Sigmoid colon (tissue), 4 donors: ENCODE measurements at regions not wholly inside any gene's neighbourhood (a gene's known extent, or its start where the extent isn't known, plus 50 kb on each side); places are given as distances from the start of the nearest gene placed in this dataset.

Experiments used
- CTCF ChIP-seq, 4 experiments: fragments of 450-650 bp in 3 of 4; fragments of 200-600 bp in 1 of 4; IDR thresholded peaks; one replicate each; pipeline ENCODE4 v1.5.1; 2016 to 2019; ENCODE audit warnings: antibody characterized with exemption in 4 of 4, mild to moderate bottlenecking in 3 of 4, moderate library complexity in 2 of 4
- EP300 ChIP-seq, 4 donors: sonication (generic); formaldehyde crosslinking; IDR thresholded peaks; one replicate each; pipeline ENCODE4 v1.6.1; 2017; ENCODE audit warnings: antibody characterized with exemption in 4 of 4
- POLR2A ChIP-seq, 2 donors: fragments of 450-650 bp; IDR thresholded peaks; one replicate each; pipeline ENCODE4 v1.6.1; 2016; ENCODE audit warnings: antibody characterized with exemption in 2 of 2, mild to moderate bottlenecking in 2 of 2, moderate library complexity in 2 of 2
- POLR2AphosphoS5 ChIP-seq, 4 donors: sonication (generic); formaldehyde crosslinking; IDR thresholded peaks; one replicate each; pipeline ENCODE4 v1.6.1; 2017; ENCODE audit warnings: antibody characterized with exemption in 4 of 4

DNA sequence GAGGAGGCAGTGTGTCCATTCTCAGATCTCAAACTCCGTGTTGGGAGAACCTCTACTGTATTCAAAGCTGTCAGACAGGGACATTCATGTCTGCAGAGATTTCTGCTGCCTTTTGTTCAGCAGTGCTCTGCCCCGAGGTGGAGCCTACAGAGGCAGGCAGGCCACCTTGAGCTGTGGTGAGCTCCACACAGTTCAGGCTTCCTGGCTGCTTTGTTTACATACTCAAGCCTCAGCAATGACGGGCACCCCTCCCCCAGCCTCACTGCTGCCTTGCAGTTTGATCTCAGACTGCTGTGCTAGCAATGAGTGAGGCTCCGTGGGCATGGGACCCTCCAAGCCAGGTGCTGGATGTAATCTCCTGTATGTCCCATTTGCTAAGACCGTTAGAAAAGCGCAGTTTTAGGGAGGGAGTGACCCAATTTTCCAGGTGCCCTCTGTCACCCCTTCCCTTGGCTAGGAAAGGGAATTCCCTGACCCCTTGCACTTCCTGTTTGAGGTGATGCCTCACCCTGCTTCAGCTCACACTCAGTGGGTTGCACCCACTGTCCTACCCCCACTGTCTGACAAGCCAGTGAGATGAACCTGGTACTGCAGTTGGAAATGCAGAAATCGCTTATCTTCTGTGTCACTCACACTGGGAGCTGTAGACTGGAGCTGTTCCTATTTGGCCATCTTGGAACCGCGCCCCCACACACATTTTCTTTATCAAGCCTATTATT is 458.9 kb upstream of the HSFY2 start:
- TF ChIP-seq CTCF (IDR thresholded peaks at IDR 0.05) (no peak), POLR2AphosphoS5 (IDR thresholded peaks at IDR 0.05) (no peak), POLR2A (IDR thresholded peaks at IDR 0.05) (no peak), EP300 (IDR thresholded peaks at IDR 0.05) (no peak)
